Small intestine (tissue), 7 donors: ENCODE measurements at regions not wholly inside any gene's neighbourhood (a gene's known extent, or its start where the extent isn't known, plus 50 kb on each side); places are given as distances from the start of the nearest gene placed in this dataset.
"Not testable (repeated sequence)": the region's sequence is repeated elsewhere in the genome, so short reads cannot be mapped to it uniquely, and the experiment has no call there.

Experiments
- DNase-seq, 2 donors: peaks; one replicate each; pipeline versions ENCODE4 v3.0.0 to v3.0.0-alpha.2; 2013
- FAIRE-seq: peaks from 2 replicates; lab custom pipeline; 2012; peaks lifted over from hg19 to GRCh38; lab: Jason Lieb, UNC
- H3K27ac ChIP-seq, 3 donors: one replicate each; pipeline ENCODE4 v1.5.1; 2013; ENCODE audit warnings: low read length in 2 of 3, mild to moderate bottlenecking in 2 of 3, control low read depth in 1 of 3, inconsistent platforms in 1 of 3, low read depth in 1 of 3, moderate library complexity in 1 of 3
- H3K27me3 ChIP-seq, 3 donors: one replicate each; pipeline ENCODE4 v1.6.1; 2013; ENCODE audit warnings: low read length in 3 of 3, inconsistent platforms in 1 of 3; ENCODE audit not compliant: control insufficient read depth in 3 of 3, insufficient read depth in 3 of 3
- H3K36me3 ChIP-seq, 3 donors: one replicate each; pipeline ENCODE4 v1.6.1; 2013; ENCODE audit warnings: low read length in 3 of 3, inconsistent platforms in 1 of 3, low read depth in 1 of 3, mild to moderate bottlenecking in 1 of 3, moderate library complexity in 1 of 3; ENCODE audit not compliant: control insufficient read depth in 3 of 3, insufficient read depth in 2 of 3
- H3K4me1 ChIP-seq, 3 donors: one replicate each; pipeline ENCODE4 v1.6.1; 2013; ENCODE audit warnings: low read length in 2 of 3, inconsistent platforms in 1 of 3, low read depth in 1 of 3, mild to moderate bottlenecking in 1 of 3, moderate library complexity in 1 of 3; ENCODE audit not compliant: control insufficient read depth in 3 of 3, insufficient read depth in 2 of 3
- H3K4me3 ChIP-seq, 3 donors: one replicate each; pipeline ENCODE4 v1.5.1; 2013; ENCODE audit warnings: low read length in 3 of 3, control low read depth in 1 of 3, inconsistent platforms in 1 of 3, low read depth in 1 of 3, mild to moderate bottlenecking in 1 of 3, moderate library complexity in 1 of 3
- H3K9me3 ChIP-seq, 2 donors: one replicate each; pipeline ENCODE4 v1.6.1; 2013; ENCODE audit warnings: low read depth in 1 of 2, low read length in 1 of 2; ENCODE audit not compliant: control insufficient read depth in 2 of 2, insufficient read depth in 1 of 2
- WGBS, 3 donors: extraction: QIAGEN DNeasy Blood & Tissue Kit; methylation state at CpG; one replicate each; pipeline ENCODE4 v1.1.7; 2013; 5-methylcytosine and 5-hydroxymethylcytosine counted together
- donor health status: healthy with polysubstance abuse.
- donor health status: control.
- donor health status: control.
- donor health status: Bipolar disorder and iron deficiency.
- donor health status: healthy.

DNA sequence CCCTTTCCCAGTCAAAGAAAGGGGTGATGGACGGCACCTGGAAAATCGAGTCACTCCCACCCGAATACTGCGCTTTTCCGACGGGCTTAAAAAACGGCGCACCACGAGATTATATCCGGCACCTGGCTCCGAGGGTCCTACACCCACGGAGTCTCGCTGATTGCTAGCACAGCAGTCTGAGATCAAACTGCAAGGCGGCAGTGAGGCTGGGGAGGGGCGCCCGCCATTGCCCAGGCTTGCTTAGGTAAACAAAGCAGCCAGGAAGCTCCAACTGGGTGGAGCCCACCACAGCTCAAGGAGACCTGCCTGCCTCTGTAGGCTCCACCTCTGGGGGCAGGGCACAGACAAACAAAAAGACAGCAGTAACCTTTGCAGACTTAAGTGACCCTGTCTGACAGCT, 317.7 kb upstream of the GJE1 start:
- H3K27ac ChIP-seq, H3K9me3 ChIP-seq, H3K4me3 ChIP-seq, DNase-seq, H3K36me3 ChIP-seq, H3K4me1 ChIP-seq, H3K27me3 ChIP-seq, FAIRE-seq: not testable (repeated sequence)
- WGBS, 3 donors, result 91 to 95% (median 92%) methylated on average over 14 to 16 of the region's 16 CpGs

GRCh38 chr6:141809901-141810300, 322.8 kb upstream of the GJE1 start:
- Histone ChIP-seq H3K27ac (no peak overlapping the region), H3K27me3 (no peaks in the 10 kb centered on the region), H3K9me3 (no peaks in the 10 kb centered on the region), H3K4me1 (no peaks in the 10 kb centered on the region), H3K4me3 (no peak overlapping the region), H3K36me3 (no peaks in the 10 kb centered on the region)
- WGBS, 3 donors, result 62 to 80% (median 78%) methylated on average over 2 of the region's 2 CpGs
- DNase-seq, result no peak
- FAIRE-seq, result no peak

GRCh38 chr6:141808662-141809061, 324.1 kb upstream of the GJE1 start:
- no peak overlapping the region for H3K27ac ChIP-seq
- H3K27me3 ChIP-seq, result no peaks in the 10 kb centered on the region
- no peaks in the 10 kb centered on the region for H3K9me3 ChIP-seq
- WGBS, 3 donors, result 80 to 89% (median 87%) methylated on average over 1 of the region's 1 CpG
- FAIRE-seq (no peak), DNase-seq (no peak)
- H3K36me3 ChIP-seq, result no peaks in the 10 kb centered on the region
- H3K4me1 ChIP-seq, result no peaks in the 10 kb centered on the region
- no peak overlapping the region for H3K4me3 ChIP-seq

DNA sequence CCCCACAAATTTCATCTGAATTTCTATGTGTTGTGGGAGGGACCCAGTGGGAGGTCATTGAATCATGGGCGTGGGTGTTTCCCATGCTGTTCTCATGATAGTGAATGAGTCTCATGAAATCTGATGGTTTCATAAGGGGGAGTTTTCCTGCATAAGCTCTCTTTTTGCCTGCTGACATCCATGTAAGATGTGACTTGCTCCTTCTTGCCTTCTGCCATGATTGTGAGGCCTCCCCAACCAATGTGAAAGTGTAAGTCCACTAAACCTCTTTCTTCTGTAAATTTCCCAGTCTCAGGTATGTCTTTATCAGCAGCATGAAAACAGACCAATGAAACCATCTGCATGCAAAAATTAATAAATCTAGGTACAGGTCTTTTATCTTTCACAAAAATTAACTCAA, 331.8 kb upstream of the GJE1 start:
- DNase-seq, FAIRE-seq, H3K9me3 ChIP-seq, H3K36me3 ChIP-seq, H3K4me3 ChIP-seq, H3K27ac ChIP-seq, H3K27me3 ChIP-seq, H3K4me1 ChIP-seq: not testable (repeated sequence)
- 55 to 79% (median 65%) methylated on average over 1 of the region's 1 CpG for WGBS, 3 donors

DNA sequence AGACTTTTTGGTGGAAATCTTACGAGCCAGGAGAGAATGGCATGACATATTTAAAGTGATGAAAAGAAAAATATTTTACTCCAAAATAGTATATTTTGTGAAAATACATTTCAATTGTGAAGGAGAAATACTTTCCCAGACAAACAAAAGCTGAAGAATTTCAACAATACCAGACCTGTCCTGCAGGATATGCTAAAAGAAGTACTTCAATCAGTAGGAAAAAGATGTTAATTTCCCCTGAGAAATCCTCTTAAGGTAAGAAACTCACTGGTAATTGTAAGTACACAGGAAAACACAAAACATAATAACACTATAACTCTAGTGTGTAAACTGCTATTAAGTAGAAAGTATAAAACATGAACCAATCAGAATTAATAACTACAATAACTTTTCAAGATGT, 341.8 kb upstream of the GJE1 start:
- Histone ChIP-seq H3K27ac (no peak overlapping the region), H3K9me3 (no peaks in the 10 kb centered on the region), H3K4me3 (no peak overlapping the region), H3K36me3 (no peaks in the 10 kb centered on the region), H3K4me1 (no peaks in the 10 kb centered on the region), H3K27me3 (no peaks in the 10 kb centered on the region)
- DNase-seq (no peak), FAIRE-seq (no peak)
- 81 to 89% (median 82%) methylated on average over 1 of the region's 1 CpG for WGBS, 3 donors

DNA sequence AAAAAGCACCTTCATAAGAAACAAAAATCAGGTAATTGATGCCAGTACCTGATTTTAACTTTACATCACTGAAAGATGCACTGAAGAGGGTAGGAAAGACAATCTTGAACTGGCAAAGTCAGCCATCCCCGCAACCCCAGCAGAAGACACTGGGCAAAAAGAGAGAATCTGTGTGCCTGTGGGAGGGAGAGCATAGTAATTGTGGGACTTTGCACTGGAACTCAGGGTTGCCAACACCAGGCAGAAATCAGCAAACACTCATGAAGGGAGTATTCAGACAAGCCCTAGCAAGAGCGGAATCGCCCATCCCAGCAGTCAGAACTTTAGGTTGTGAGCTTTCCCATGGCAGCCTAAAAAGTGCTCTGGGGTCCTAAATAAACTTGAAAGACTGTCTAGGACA, 344.6 kb upstream of the GJE1 start:
- no peaks in the 10 kb centered on the region for H3K36me3 ChIP-seq
- no peaks in the 10 kb centered on the region for H3K9me3 ChIP-seq
- no peaks in the 10 kb centered on the region for H3K4me1 ChIP-seq
- H3K4me3 ChIP-seq, result no peak overlapping the region
- FAIRE-seq, result no peak
- H3K27ac ChIP-seq, result no peak overlapping the region
- WGBS, 3 donors, result 90 to 94% (median 90%) methylated on average over 3 of the region's 3 CpGs
- no peak for DNase-seq
- H3K27me3 ChIP-seq, result no peaks in the 10 kb centered on the region

DNA sequence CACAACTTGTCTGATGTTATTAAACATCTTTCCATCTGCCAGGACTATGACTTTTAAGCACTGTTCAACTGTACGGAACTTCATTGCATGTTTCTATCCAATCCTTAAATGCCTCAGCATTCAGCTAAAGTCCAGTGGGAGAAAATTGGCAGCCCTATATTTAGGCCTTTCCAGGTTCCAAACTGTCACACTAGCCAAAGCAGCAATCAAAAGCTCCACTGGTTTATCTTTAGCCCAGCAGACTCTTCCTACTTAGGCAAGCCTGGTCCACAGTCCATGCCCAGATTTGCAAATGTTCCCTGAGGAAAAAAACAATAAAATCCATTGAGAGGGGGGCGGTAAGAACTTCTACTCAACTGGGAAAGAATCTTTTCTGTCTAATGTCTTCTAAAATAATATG, 349.1 kb upstream of the GJE1 start:
- DNase-seq (no peak), FAIRE-seq (no peak)
- 75 to 95% (median 94%) methylated on average over 2 of the region's 2 CpGs for WGBS, 3 donors
- H3K4me1 ChIP-seq, result no peaks in the 10 kb centered on the region
- H3K4me3 ChIP-seq, result no peak overlapping the region
- H3K27ac ChIP-seq, result no peak overlapping the region
- no peaks in the 10 kb centered on the region for H3K36me3 ChIP-seq
- no peaks in the 10 kb centered on the region for H3K27me3 ChIP-seq
- no peaks in the 10 kb centered on the region for H3K9me3 ChIP-seq

DNA sequence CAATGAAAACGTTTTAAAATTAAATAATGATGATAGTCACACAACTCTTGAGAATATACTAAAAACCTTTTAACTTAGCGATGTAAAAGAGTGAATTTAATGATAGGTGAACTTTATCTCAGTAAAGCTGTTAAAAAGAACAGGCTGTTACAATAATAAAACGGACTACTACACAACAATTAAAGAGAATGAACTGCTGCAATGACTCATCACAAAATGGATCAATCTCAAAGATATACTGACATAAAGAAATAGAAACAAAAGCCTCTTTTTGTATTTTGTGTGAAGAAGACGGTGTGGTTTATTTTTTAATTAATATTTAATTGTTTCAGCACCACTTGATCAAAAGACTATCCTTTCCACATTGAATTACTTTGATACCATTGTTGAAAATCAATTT, 352.4 kb upstream of the GJE1 start:
- H3K4me1 ChIP-seq, result no peaks in the 10 kb centered on the region
- no peak overlapping the region for H3K4me3 ChIP-seq
- H3K36me3 ChIP-seq, result no peaks in the 10 kb centered on the region
- no peaks in the 10 kb centered on the region for H3K27me3 ChIP-seq
- no peaks in the 10 kb centered on the region for H3K9me3 ChIP-seq
- H3K27ac ChIP-seq, result no peak overlapping the region
- 55 to 65% (median 57%) methylated on average over 4 of the region's 4 CpGs for WGBS, 3 donors
- FAIRE-seq (no peak), DNase-seq (no peak)

DNA sequence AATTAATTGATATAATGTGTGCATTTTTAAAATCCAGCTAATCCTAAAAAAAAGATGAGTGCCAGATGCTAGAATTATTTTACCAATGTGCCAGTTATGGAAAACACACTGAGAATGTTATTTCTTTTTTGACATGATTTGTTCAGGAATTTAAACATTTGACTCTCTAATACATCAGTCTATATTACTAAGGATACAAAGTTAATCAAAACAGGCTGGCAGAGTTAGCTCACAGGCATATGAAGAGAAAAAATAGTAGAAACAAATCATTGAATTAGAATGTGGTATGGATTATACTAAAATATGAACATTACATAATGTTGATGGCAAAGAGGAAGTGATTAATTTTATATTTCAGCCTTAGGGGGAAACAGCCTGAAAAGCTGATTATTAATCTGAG, 368.3 kb upstream of the GJE1 start:
- Histone ChIP-seq H3K9me3 (no peaks in the 10 kb centered on the region), H3K27ac (no peak overlapping the region), H3K4me1 (no peaks in the 10 kb centered on the region), H3K36me3 (no peaks in the 10 kb centered on the region), H3K4me3 (no peak overlapping the region), H3K27me3 (no peaks in the 10 kb centered on the region)
- DNase-seq, result no peak
- no peak for FAIRE-seq
